ENCODE measurements at regions not wholly inside any gene's neighbourhood (a gene's known extent, or its start where the extent isn't known, plus 50 kb on each side); places are given as distances from the start of the nearest gene placed in this dataset.

DNA sequence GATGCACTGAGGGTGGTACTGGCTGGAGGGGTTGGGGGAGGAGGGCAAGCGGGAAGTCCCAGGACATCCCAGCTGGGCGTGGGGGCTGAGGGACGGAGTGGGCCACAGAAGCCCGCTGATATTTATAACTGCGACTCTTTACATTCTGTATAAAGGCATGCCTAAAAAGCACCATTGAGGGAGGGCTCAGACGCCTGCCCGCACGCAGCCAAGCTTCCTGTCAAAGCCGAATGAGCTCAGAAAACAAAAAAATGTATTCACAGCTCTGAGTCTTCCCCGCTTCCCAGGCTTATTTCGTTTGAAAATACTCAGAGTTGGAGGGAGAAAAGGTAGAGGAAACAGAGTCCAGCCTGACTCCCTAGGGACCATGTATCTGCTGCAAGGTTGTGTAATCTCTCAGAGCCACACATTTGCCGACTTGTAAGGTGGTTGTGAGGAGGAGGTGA is 170.1 kb upstream of the HAAO start:
- no peak for DNase-seq (ENCODE audit: low spot score)

DNA sequence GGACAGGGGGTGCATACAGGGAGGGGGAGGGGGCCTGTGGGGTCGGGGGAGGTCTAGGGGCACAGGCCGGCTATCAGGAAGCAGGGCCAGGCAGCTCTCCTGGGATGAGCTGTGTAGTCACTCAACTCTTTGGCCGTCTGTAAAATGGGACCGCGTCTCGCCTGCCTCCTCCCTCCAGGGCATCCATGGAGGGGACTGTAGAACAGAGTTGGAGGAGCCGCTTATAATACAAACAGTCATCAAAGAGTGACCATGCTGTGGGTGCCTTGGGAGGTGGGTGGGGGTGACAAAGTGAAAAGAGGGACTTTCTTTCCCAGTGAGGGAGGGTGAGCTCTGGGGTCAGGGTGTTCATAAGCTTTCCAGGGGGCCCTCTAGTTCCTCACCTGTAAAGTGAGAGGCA is 169.6 kb upstream of the HAAO start:
- DNase-seq (ENCODE audit: low spot score) = no peak

DNA sequence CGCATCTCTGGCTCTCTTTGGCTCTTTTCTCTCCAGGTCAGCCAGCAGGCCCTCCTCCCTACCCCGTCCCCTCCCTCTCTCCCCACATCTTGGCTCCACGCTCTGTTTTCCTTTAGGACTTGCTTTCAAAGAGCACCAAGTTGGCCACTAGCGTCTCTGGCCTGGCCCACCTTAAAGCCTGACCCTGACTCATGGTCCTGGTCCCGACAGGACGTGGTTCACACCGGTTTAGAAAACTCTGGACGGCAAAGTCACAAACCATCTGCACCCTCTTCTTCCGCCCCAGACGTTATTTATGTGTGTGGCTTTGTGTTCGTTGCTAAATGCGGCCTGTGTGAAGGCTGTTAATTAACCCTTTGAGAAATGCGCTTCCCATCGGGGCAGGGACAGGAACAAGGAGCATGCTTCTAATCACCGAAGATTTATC is 169.0 kb upstream of the HAAO start:
- DNase-seq (ENCODE audit: low spot score) = no peak

DNA sequence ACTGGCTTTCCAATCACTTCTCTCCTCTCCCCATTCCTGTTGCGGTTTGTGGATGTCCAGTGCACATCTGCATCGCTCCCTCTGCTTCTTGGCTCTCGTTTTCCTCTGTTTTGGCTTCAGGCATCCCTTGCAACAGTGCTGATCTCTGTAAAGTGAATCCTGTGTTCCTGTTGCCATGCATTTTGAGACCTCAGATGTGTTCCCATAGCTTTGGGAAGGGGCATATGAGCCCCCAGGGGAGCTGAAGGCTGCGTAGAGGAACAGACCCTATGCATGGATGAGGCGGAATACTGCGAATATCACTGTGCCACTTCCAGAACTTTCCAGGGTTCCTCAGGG is 168.4 kb upstream of the HAAO start:
- no peak for DNase-seq (ENCODE audit: low spot score)

DNA sequence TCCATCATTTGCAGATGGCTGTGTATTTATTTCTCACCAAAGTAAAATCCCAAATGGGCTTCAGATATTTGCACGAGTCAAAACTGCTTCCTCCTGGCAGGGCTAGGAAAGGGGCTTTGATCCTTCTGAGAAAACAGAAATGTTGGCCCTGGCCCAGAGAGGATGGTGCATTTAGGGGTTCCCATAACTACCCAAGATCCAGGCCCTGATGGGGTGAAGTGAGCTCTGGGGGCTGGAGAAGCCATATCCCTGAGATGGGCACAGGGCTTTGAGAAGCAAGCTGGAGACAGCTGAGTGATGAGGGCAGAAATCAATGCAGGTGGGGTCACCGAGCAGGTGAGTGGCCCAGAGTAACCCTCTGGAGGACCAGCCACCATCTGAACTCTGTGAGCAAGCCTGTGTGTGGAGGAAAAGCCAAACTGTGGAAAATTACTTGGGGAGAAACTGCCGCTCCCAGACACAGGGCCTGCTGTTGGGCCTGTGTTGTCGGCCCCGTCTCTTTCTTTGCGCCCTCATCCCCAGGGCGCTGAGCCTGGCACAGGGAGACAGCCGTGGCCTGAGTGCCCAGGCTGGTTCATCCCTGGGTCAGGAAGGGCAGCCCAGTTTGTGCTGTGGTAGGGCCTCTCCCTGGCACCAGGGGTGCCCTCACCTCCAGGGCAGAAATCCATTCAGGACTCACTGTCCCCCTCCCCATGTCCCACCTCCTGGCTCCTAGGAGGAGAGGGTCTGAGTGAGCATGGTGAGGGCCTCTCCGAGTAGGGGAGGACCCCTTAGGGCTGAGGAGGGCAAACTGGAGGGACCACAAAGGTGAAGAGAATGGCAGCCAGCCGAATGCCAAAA is 167.8 kb upstream of the HAAO start:
- DNase-seq (ENCODE audit: low spot score) = no peak

DNA sequence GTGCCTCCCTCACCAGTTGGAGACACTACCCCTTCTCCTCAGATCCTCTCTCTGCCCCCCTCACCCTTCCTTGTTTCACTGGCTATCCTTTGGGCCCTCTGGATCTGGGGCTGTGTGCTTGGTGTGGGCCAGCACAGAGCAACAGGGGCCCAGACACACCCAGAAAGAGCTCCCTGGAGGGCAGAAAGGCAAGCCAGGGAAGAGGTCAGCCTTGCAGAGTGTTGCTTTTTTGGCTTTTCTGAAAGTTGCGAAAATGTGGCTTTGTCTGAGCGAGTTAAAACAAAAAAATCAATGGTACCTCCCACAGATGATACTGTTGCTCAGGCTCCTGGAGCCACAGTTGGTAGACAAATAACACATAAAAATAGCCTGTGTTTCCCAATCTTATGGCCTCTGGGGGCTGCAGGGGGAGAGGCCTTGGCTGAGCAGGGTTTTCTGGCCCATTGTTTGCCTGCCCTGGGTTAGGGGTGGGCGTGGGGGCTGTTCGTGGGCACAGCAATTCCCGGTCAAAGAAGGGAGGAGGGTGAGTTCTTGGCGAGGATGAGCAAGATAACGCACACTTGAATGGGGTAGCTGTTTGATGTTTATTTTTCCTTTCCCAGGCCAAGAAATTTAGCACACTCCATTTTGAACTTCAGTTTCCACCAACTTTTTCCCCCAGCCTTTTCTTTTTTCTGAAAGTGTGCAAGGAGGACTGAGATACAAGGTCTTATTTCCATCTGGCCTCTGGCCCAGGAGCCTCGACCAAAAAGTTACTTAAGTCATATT is 167.0 kb upstream of the HAAO start:
- DNase-seq (ENCODE audit: low spot score) = no peak

DNA sequence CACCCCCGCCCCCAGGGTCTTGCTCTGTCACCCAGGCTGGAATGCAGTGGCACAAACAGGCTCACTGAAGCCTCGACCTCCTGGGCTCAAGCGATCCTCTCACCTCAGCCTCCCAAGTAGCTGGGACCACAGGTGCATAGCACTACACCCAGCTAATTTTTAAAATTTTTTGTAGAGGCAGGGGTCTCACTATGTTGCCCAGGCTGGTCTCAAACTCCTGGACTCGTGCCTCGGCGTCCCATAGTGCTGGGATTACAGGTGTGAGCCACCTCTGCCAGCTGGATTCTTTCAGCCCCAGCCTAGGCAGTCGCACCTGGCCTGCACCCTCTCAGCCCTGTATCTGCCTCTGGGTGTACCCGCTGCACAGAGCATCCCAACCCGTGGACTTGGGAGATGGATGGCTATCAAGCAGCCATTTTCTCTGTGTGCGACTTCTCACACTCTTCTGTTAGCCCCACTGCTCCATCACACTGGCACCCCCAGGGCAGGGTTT is 166.4 kb upstream of the HAAO start:
- DNase-seq (ENCODE audit: low spot score) = no peak

DNA sequence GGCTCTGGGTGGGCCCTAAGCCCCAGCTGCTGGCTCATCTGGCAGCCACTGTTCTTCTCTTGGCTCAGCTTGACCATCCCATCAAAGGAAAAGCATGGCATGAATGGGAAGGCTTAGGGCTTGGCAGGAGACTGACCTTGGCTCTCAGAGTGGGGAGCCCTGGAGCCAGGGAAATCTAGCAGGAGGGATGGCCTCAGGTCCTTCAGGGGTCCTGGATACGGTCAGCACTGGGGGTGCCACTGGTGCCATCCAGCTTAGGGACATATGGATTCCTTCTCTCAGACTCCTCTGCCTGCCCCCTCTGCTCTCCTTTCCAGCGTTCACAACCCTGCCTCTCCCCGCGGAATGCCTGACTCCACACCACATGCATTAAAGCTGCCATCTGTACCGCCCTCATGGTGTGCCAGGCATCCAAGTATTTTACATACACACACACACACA is 165.5 kb upstream of the HAAO start:
- DNase-seq (ENCODE audit: low spot score) = no peak

DNA sequence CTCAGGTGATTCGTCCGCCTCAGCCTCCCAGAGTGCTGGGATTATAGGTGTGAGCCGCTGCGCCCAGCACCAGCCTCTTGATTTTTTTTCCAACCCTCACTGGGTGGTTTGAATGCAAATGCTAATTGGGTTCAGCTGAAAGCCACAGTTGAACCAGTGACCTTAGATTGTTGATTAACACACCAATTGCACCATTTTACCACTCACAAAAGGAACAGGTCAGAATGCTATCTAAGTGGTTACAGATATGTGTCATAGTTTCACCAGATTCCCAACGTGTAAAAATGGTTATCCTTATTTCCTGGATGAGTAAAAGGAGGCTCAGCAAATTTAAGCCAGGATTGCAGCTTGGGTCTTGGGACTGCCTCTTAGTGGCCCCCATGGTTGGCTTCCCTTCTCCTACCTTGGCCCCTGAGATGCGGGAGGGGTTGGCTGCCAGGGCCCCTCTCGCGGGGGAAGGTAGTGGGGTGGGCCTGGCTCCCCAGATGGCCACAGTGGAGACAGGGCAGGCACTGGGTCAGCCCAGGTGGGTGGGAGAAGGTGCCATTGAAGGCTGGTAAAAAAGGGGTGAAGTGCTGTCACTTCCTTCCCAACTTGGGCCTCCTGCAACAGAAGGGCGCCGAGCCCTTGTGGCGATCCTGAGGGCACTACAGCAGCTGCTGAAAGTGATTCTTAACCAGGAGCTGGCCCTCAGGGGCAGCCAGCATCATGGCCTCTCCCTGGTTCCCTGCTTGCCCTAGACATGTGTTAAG is 164.9 kb upstream of the HAAO start:
- no peak for DNase-seq (ENCODE audit: low spot score)

DNA sequence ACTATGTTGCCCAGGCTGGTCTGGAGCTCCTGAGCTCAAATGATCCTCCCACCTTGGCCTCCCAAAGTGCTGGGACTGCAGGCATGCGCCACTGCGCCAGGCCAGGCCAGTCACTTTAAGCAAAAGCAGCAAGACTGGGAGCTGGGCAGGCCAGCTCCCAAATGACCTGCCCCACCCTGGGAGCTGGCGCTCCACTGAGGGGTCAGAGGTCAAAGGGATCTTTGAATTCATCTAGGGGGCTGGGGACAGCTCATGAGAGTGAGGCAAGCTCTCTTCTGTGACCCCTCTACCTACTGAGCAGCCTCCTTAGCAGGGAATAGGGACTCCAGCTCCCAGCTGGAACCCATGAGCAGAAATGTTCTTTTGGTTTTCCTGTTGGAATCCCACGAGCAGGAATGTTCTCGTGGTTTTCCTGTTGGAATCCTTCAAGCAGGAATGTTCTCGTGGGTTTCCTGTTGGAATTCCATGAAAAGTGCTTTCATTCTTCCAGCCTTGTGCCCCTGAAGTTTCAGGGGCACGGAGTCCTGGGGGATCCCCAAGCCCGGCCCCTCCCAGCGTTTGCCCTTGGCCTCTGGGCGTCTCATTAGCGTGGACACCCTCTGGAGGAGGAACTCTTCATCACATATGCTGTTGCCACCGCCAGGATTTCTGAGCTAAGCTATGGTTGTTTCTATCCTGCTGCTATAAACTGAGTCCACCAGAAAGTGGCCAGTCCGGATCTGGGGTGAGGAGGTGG is 162.0 kb upstream of the HAAO start:
- no peak for DNase-seq (ENCODE audit: low spot score)

DNA sequence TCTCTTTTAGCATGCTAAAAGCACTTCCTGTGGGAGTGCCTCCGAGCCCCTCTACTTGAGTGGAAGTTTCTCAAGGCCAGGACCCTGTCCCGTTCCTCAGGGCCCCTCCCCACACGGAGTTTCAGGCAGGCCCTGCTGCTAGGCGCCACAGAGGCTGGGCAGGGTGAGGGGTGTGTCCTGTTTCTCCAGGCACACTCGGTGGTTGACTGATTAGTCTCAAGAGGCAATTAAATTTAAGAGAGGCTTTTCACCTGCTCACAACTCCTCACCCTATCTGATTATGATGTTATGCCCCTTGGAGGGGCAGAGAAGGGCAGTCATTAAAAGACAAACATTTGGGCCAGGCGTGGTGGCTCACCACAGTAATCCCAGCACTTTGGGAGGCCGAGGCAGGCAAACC is 160.8 kb upstream of the HAAO start:
- DNase-seq (ENCODE audit: low spot score) = no peak

DNA sequence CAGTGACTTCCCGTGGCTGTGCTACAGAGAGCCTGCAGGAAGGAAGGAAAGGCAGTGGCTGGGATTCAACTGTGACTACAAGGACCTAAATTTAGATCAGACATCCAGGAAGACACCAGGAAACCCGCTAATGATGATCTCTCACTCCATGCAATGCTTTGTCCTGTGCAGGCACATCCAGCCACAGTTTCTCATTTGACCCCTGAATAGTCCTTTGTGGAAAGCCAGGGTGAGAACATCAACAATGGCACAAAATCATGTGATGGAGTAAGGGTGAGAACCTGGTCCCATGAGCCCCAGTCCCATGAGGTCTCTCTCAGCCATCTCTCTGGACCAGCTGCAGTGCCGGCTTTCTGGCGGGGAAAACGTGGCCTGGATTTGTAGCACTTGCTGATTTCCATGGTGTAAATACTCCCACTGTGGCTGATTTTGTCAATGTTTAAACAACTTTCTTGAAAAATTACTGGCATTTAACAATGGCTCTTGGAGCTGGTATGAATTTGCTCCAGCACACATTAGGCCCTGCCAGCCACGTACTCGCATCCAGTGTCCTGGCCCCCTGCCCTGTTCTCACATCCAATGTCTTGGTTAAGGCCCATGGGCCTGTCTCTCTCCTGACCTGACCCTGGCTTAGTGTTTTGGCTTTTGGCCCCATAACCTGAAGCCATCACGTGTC is 159.0 kb upstream of the HAAO start:
- DNase-seq (ENCODE audit: low spot score) = no peak

DNA sequence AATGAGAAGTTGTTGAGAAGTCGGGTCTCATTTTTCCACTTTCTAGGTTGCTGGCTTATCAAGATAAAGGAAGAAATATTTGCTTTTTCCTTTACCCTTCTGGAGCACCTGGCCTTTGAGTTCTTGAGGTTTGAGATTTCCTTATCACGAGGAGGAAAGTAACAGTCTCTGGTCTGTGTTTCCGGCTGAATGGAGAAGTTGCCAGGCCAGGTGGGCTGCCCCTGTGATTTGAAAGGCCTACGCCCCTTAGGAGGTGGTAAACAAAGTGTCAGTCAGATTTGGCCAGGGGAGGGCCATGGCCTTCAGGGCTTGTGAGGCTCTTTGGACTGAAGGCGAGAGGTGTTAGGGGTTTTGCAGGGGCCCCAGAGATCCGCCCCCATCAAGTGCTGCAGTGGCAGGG is 156.7 kb upstream of the HAAO start:
- no peak for DNase-seq (ENCODE audit: low spot score)

DNA sequence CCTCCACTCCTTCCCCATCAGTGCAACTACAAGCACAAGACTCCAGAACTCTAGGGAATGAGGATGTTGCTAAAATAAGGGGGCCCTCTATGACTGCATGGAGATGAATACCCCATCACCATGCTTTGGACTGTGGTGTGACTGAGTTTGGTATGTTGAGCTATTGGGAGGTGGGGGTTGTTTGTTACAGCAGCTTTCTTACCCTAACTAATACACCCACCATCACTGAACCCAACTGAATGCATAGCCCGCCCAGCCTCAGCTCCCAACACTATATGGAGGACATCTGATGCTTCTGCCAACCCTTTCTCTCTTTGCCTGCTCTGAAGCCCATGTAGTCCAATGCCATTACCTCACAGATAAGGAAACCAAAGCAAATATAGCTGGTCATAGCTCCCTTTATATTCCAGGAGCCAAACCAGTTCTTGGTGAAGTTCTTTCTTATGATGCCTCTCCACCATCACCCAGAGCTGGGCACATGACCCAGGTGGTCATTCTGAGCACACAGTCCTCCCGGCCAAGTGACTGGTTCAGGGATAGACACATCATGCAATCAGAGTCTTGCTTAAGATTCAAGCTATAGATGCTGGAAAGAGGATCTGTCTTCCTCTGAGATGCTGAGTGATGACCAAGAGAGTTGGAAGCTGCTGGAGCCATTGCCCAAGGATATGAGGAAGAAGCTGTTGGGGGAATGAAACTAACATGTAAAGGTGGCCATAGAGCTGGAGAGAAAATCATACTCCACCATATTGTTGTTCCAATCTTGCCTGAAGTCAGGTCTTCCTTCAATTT is 155.6 kb upstream of the HAAO start:
- DNase-seq (ENCODE audit: low spot score) = no peak

DNA sequence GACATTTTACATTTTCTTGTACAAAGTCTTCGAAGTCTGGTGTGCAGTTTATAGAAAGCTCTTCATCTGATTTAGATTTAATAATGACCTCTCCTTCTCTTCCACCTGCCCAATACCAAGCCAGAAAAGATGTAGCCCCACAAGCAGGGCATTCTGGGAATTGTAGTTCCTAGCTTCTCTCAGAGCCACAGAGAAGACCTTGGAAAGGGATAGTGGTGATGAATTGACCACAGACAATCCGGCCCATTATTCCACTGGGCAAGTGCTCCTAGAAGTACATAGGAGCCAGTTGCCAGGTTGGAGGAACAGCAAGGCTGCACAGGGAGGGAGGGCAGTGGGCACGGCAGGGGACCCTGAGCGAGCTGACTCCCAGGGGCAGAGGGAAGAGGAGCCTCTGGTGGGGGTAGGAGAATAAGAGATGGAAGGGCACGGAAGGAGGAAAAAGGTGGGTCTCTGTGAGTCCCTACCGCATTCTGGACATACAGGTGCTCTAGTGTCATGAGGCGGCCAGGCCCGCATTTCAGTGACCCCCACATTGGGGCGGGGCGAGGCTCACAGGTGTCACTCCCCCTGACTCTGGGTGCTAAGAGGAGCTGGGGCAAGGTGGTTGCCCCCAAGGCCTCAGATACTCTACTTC is 152.5 kb upstream of the HAAO start:
- no peak for DNase-seq (ENCODE audit: low spot score)

DNA sequence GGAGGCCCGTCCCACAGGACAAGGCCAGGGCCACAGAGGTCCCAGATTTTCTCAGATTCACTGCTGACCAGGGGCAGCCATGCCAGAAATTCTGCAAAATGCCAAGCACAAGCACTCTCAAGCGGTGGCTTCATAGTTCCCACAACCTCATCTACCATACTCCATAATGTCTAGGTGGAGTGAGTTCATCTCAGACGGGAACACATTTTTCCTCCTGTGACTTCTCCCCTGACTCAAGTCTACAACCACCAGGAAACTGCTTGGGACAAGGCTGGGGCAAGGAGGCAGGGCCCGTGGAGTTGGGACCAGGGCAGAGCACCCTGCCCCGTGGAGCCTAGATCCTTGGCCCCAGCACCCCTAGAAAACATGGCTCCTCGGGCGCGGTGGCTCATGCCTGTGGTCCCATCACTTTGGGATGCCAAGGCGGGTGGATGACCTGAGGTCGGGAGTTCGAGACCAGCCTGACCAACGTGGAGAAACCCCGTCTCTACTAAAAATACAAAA is 150.7 kb upstream of the HAAO start:
- DNase-seq (ENCODE audit: low spot score) = no peak

DNA sequence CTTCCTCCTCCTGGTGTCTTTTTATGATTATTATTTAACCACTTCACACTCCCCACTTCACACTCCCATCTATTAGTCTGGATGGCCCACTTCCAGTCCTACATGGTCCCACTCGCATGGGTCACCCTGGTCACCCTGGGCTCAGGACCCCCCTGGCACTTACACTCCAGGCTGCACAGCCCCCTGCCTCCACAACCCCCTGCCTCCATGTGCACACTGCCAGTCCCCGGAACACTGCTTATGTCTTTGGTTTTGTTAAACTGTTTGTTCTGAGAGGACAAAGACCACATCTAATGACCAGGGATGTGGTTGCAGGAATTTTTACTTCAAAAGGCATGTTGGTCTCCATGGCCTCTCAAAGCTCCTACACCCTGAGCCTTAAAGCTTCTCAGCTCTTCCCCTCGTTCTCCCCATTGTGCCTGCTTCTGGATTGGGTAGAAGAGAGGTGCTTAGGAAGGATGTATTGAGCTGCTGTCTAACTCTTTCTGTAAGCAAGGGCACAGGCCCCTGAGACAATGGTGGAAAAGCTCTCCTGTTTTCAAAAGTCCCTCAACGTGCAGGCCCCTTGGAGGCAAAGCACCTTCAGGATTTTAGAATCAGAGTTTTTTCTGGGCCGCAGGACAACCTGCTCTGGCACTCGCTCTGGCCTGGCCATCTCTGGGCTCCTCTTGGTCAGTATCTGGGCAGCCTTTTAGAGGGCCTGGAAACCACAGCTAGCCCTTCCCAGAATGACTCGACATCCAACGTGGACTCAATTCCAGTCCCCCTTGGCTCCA is 150.0 kb upstream of the HAAO start:
- no peak for DNase-seq (ENCODE audit: low spot score)

DNA sequence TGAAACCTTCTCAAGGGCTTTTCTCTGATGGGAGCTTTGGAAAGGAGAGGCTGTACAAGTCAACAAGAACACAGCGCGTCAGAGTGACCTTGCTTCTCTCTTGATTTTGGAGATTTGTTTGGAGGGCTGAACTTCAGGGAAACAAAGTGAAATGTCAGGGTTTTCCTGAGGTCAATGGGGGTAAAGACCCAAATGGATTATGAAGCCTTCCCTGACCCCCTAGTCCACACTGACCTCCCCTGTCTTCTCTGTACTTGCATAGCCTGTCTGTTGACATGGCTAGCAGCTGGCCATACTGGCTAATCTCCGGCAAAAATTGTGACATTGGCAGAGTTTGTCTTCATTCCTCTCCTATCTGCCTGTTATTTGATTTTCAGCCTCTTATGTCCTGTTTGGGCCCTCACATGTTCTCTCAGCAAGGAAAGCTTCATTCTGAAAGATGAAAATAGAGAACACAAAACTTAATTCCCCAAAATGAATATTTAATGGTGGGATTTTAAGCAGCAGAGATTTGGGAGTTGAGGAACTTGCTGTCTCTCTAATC is 149.3 kb upstream of the HAAO start:
- DNase-seq (ENCODE audit: low spot score) = no peak
